H1 (cell line): ENCODE measurements at regions not wholly inside any gene's neighbourhood (a gene's known extent, or its start where the extent isn't known, plus 50 kb on each side); places are given as distances from the start of the nearest gene placed in this dataset.

Experiments used
- E2F6 ChIP-seq: IDR thresholded peaks from 2 replicates; pipeline ENCODE4 v1.6.1; 2012; ENCODE audit warnings: inconsistent platforms
- FOSL1 ChIP-seq: IDR thresholded peaks from 2 replicates; pipeline ENCODE4 v1.6.1; 2011; ENCODE audit warnings: mild to moderate bottlenecking, low read depth, low read length, moderate library complexity; ENCODE audit not compliant: insufficient read depth
- GABPA ChIP-seq: IDR thresholded peaks from 2 replicates; pipeline ENCODE4 v1.6.1; 2011; ENCODE audit warnings: mild to moderate bottlenecking, low read length, moderate library complexity, borderline replicate concordance; ENCODE audit not compliant: insufficient read depth
- JUN ChIP-seq: IDR thresholded peaks from 2 replicates; pipeline ENCODE4 v1.6.1; 2011; ENCODE audit warnings: low read depth, mild to moderate bottlenecking, improper control_type of control experiment, low read length
- KDM5A ChIP-seq: fragments of 200-600 bp; IDR thresholded peaks from 2 replicates; pipeline ENCODE4 v1.7.1; 2012; ENCODE audit warnings: mild to moderate bottlenecking, low read length, inconsistent platforms, mixed read lengths
- MAFK ChIP-seq: IDR thresholded peaks from 2 replicates; pipeline ENCODE4 v1.6.1; 2012; ENCODE audit warnings: low read depth, mild to moderate bottlenecking, improper control_type of control experiment, low read length
- NANOG ChIP-seq: IDR thresholded peaks from 2 replicates; pipeline ENCODE4 v1.6.1; 2011; ENCODE audit warnings: low read length, low read depth, mild to moderate bottlenecking, inconsistent platforms; ENCODE audit not compliant: insufficient read depth, poor library complexity, severe bottlenecking
- POLR2A ChIP-seq, 2 experiments: IDR thresholded peaks; 1 replicate in 1 of 2; 2 replicates in 1 of 2; pipeline ENCODE4 v1.6.1; 2011; ENCODE audit warnings: low read depth in 2 of 2, low read length in 2 of 2, mild to moderate bottlenecking in 2 of 2; ENCODE audit errors: control extremely low read depth in 1 of 2
- POLR2AphosphoS5 ChIP-seq: IDR thresholded peaks from 2 replicates; pipeline ENCODE4 v1.6.1; 2011; ENCODE audit warnings: low read depth, low read length
- SIRT6 ChIP-seq: IDR thresholded peaks from one replicate; pipeline ENCODE4 v1.7.1; 2012; ENCODE audit warnings: low read length, inconsistent platforms
- TAF7 ChIP-seq: optimal IDR thresholded peaks from 2 replicates; pipeline ENCODE3; 2011; ENCODE audit warnings: low read depth, mild to moderate bottlenecking, inconsistent platforms, low read length, moderate library complexity, borderline replicate concordance
- TEAD4 ChIP-seq: IDR thresholded peaks from 2 replicates; pipeline ENCODE4 v1.6.1; 2012; ENCODE audit warnings: low read depth, low read length, inconsistent platforms, mixed read lengths
- USF2 ChIP-seq: IDR thresholded peaks from 2 replicates; pipeline ENCODE4 v1.6.1; 2011; ENCODE audit warnings: low read length, improper control_type of control experiment
- TF ChIP-seq, protein P1 (sequence below), 3 experiments: IDR thresholded peaks; 1 replicate in 2 of 3; 2 replicates in 1 of 3; pipeline versions ENCODE4 v1.5.1 to v1.6.1; 2011; ENCODE audit warnings: low read length in 3 of 3, mild to moderate bottlenecking in 3 of 3, inconsistent platforms in 2 of 3, low read depth in 1 of 3, moderate library complexity in 1 of 3; ENCODE audit not compliant: insufficient read depth in 1 of 3; ENCODE audit errors: control extremely low read depth in 1 of 3

DNA sequence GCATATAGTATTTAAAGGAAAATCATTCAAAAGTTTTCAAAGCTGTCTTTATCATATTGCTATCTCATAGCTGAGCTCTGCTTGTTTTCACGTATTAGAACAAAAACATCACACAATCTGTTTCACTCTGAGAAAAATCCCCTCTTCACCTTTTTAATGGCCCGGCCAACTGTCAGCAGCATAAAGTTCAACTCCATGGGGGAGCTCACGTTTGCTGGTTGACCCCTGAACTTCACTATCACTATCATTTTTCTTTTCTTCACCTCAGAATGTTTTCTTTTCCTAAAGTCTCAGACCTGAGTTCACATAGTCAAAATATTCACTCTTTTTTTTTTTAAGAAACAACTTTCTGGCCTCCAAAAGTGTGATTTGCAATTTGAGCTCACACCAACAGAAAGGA lies 374.4 kb upstream of the MARCKS start:
- no peak for TF ChIP-seq FOSL1
- TF ChIP-seq SIRT6, result no peak
- no peak for TF ChIP-seq USF2
- no peak for TF ChIP-seq POLR2A (IDR thresholded peaks at IDR 0.05; ENCODE audit: control extremely low read depth in 1 of 2, low read depth in 2 of 2, low read length in 2 of 2)
- no peak for TF ChIP-seq NANOG
- no peak for TF ChIP-seq E2F6
- TF ChIP-seq, protein P1, sequence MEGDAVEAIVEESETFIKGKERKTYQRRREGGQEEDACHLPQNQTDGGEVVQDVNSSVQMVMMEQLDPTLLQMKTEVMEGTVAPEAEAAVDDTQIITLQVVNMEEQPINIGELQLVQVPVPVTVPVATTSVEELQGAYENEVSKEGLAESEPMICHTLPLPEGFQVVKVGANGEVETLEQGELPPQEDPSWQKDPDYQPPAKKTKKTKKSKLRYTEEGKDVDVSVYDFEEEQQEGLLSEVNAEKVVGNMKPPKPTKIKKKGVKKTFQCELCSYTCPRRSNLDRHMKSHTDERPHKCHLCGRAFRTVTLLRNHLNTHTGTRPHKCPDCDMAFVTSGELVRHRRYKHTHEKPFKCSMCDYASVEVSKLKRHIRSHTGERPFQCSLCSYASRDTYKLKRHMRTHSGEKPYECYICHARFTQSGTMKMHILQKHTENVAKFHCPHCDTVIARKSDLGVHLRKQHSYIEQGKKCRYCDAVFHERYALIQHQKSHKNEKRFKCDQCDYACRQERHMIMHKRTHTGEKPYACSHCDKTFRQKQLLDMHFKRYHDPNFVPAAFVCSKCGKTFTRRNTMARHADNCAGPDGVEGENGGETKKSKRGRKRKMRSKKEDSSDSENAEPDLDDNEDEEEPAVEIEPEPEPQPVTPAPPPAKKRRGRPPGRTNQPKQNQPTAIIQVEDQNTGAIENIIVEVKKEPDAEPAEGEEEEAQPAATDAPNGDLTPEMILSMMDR (IDR thresholded peaks at IDR 0.05; ENCODE audit: control extremely low read depth in 1 of 3, insufficient read depth in 1 of 3, low read depth in 1 of 3, low read length in 3 of 3), result no peak
- TF ChIP-seq GABPA, result no peak
- no peak for TF ChIP-seq JUN
- TF ChIP-seq MAFK, result no peak
- TF ChIP-seq TEAD4, result no peak
- no peak for TF ChIP-seq POLR2AphosphoS5
- no peak for TF ChIP-seq TAF7
- TF ChIP-seq KDM5A, result no peak
